GM12873 (cell line): ENCODE measurements at regions not wholly inside any gene's neighbourhood (a gene's known extent, or its start where the extent isn't known, plus 50 kb on each side); places are given as distances from the start of the nearest gene placed in this dataset.

Experiments
- TF ChIP-seq, protein P1 (sequence below): IDR thresholded peaks from 2 replicates; pipeline ENCODE4 v1.5.1; 2012; ENCODE audit warnings: low read depth, mild to moderate bottlenecking, moderate library complexity, low read length, control low read depth; ENCODE audit not compliant: insufficient read depth; ENCODE audit errors: missing control alignments

DNA sequence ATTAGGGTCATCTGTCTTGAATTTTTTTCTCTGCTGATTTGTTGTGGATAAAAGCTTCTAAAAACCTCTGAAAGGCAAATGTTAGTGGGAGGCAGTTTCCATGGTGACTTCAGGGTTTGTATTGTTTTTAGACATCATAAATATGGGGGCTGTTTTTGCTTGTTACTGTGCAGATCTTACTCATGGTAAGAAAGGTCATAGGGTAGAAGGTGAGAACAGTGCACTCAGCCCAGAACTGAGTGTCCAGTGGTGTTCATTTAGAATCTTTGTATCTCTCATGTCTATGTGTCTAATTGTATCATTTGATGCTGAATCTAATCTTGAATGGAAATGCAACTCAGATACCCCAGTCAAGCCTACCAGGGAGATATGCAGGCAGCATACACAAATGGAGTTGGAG lies 609.8 kb downstream of the ZNF674 start:
- TF ChIP-seq, protein P1, sequence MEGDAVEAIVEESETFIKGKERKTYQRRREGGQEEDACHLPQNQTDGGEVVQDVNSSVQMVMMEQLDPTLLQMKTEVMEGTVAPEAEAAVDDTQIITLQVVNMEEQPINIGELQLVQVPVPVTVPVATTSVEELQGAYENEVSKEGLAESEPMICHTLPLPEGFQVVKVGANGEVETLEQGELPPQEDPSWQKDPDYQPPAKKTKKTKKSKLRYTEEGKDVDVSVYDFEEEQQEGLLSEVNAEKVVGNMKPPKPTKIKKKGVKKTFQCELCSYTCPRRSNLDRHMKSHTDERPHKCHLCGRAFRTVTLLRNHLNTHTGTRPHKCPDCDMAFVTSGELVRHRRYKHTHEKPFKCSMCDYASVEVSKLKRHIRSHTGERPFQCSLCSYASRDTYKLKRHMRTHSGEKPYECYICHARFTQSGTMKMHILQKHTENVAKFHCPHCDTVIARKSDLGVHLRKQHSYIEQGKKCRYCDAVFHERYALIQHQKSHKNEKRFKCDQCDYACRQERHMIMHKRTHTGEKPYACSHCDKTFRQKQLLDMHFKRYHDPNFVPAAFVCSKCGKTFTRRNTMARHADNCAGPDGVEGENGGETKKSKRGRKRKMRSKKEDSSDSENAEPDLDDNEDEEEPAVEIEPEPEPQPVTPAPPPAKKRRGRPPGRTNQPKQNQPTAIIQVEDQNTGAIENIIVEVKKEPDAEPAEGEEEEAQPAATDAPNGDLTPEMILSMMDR = no peak

DNA sequence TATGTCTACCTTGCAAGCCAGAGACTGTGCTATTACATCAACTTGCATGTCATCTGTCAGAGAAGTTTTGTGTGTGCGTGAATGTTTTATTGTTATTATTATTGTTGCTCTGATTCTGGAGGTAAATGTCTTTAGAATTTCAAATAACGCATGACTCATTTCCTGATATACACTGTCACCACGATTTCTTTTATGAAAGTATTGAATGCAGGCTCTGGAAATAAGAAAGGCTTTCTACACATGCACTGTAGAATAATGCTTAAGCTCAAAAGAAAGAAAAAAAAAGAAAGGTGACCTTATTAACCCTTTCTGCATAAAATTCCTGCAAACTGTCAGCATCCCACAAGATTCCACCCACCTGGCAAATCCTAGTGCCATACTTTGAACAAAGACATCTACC lies 632.9 kb downstream of the ZNF674 start:
- TF ChIP-seq, protein P1 = no peak

- TF ChIP-seq, protein P1 = no peak
Measured at GRCh38 chrX:45907786-45908185, 637.4 kb downstream of the ZNF674 start.

DNA sequence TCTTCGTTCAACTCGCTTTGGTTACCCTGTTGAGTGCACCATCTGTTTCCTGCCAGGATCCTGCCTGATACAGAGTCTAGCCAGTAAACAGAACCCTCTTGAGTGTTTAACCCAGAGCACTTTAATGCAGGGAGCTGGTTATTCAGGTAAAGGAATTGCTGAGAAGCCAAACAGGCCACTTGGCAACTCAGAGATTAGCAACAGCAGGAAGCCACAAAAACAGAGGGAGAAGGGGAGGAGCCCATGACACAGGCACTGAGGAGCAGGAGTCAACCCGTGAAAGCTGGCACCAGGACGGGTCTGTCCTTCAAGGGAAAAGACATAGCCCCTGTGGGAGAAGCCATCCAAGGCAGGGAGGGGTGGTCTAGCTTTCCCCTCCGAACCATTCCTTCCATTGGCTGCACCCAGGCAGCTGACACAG lies 641.4 kb downstream of the ZNF674 start:
- TF ChIP-seq, protein P1 = no peak

DNA sequence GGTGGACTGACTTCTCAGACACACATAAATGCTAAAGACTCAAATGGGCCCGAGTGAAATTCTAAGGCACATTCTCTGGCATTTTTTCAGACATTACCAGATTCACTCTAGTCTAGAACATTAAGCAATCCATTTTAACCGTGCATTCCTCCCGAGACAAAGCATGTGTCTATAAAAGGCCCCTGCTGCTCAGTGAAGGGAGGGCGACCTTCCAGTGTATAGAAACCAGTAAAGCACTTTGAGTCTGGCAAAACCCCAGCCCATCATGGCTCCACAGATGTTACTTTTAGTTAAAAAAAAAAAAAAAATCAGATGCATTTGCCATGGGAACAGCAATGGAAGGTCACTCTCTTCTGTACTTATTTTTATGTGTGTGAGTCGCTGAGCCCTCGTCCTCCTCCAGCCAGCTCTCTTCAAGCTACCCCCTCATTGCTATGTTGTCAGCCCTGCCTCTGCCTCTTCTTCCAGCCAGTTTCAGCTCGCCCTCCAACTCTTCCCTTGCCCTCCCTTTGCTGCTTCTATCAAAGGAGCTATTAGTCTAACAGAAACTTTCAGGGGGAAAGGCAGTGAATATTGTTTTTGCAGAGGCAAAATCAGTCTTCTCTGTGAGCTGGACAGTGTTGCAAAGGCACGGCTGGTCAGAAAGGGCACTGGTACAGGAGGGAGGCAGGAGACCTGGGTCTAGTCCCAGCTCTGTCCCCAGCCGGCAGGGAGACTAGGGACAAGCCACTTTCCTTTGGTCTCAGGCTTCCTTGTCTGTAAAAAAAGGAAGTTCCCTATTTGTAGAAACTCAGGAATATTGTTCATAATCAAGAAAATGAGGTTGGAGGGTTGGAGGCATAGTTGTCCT lies 644.2 kb downstream of the ZNF674 start:
- TF ChIP-seq, protein P1 = no peak

DNA sequence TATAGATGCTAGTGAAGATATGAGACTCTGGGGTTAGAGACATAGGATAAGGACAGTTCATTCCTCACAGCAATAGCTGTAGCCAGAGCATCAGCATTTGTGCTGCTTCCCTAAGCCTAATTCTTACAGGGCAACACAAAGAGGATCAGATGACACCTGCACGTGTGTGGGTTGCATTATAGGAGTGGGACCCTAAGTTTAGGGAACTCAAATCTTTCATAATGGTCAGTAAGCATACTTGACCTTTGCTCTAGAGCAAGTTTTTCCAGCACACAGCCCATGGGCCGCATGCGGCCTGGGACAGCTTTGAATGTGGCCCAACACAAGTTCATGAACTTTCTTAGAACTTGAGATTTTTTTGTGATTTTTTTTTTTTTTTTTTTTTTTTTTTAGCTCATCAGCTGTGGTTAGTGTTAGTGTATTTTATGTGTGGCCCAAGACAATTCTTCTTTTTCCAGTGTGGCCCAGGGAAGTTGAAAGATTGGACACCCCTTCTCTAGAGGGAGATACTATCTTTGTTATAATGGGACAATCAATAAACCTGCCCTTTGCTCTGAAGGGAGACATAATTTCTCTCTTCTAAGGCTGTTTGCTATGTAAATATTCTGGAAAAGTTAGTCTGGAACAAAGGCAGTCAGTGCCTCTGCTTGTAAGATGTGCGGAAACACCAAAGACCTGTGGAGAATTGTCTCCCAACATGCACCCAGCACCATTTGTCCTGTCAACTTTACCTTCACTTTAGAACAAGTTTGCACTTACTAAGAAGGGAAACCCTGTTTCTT lies 650.2 kb downstream of the ZNF674 start:
- TF ChIP-seq, protein P1 = no peak

- TF ChIP-seq, protein P1 = no peak
Measured at GRCh38 chrX:45889471-45889870, 655.8 kb downstream of the ZNF674 start.
